ENCODE measurements at regions not wholly inside any gene's neighbourhood (a gene's known extent, or its start where the extent isn't known, plus 50 kb on each side); places are given as distances from the start of the nearest gene placed in this dataset.

DNA sequence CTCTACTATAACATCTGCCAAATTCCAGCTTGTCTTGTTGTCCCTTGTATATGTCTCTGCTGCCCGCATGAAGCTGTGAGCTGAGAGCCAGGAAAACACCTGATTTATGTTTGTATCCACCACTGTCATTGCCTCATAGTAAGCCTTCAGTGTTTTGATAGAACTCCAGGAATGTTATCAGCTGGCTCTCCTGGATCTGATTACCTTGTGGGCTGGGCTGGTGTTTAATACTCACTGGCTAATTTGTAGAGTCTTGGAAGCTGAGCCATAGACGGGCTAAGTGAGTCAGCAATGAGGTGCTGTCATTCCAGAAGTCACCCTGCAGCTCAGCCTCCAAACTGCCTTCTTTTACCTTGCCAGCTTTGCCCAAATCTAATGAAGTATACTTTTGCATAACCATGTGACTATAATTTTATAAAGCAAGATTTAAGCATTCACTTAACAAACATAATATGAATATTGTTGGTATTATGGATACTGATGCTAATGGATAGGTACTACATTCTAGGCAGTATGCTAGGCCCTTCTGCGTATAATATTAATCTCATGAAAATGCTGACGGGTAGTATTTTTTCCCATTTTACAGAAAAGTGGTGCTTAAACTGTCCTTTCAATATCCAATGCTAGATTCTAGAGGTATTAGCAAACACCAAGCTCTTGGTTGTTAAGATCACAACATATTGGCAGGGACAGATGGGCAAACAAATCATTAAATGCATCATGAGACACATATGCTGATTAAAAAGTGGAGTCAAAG lies 62.7 kb upstream of the GATA6 start:
- H3K27ac Mint-ChIP-seq, result no peak overlapping the region
- no CpG with 5 or more reads among the region's 4 CpGs for WGBS (ENCODE audit: insufficient coverage)
- Histone ChIP-seq H3K9me3 (no peaks in the 10 kb centered on the region), H3K27ac (ENCODE audit: low read length) (no peak overlapping the region), H3K4me1 (ENCODE audit: control insufficient read depth in 1 of 2, extremely low read depth in 1 of 2, insufficient read depth in 2 of 2, low read length in 2 of 2) (no peaks in the 10 kb centered on the region), H3K27me3 (replicated peaks in 1 of 2; ENCODE audit: control insufficient read depth in 2 of 2, extremely low read depth in 1 of 2, insufficient read depth in 2 of 2, low read length in 1 of 2) (no peaks in the 10 kb centered on the region), H3K4me3 (ENCODE audit: control insufficient read depth in 1 of 2, extremely low read depth in 1 of 2, low read length in 1 of 2) (no peak overlapping the region), H3K36me3 (ENCODE audit: control insufficient read depth in 2 of 2, extremely low read depth in 1 of 2, insufficient read depth in 1 of 2, low read length in 1 of 2) (no peaks in the 10 kb centered on the region)
- ATAC-seq (replicated peaks in 1 of 4) (no peak), DNase-seq (no peak)
- ChIA-PET POLR2A (no interaction called here), CTCF (no interaction called here)
- peaks cover 0 to 4% of the 10 kb centered on the region in 2 donors for H3K27me3 Mint-ChIP-seq
- H3K36me3 Mint-ChIP-seq, result no peaks in the 10 kb centered on the region
- H3K9me3 Mint-ChIP-seq, result no peaks in the 10 kb centered on the region
- peaks cover 0 to 4% (median 0%) of the 10 kb centered on the region in 3 donors for H3K4me1 Mint-ChIP-seq
- H3K4me3 Mint-ChIP-seq, result no peak overlapping the region

- WGBS (ENCODE audit: insufficient coverage), result 100% methylated on average over 1 of the region's 2 CpGs
Measured at GRCh38 chr18:22108674-22109073, 60.7 kb upstream of the GATA6 start.

GRCh38 chr18:22109535-22109934 lies 59.9 kb upstream of the GATA6 start:
- 90% methylated on average over 2 of the region's 4 CpGs for WGBS (ENCODE audit: insufficient coverage)
- Mint-ChIP-seq H3K27me3 (no peaks in the 10 kb centered on the region), H3K4me3 (no peak overlapping the region), H3K27ac (no peak overlapping the region), H3K4me1 (no peaks in the 10 kb centered on the region), H3K9me3 (no peaks in the 10 kb centered on the region), H3K36me3 (no peaks in the 10 kb centered on the region)
- Histone ChIP-seq H3K9me3 (no peaks in the 10 kb centered on the region), H3K27me3 (replicated peaks in 1 of 2; ENCODE audit: control insufficient read depth in 2 of 2, extremely low read depth in 1 of 2, insufficient read depth in 2 of 2, low read length in 1 of 2) (no peaks in the 10 kb centered on the region), H3K36me3 (ENCODE audit: control insufficient read depth in 2 of 2, extremely low read depth in 1 of 2, insufficient read depth in 1 of 2, low read length in 1 of 2) (no peaks in the 10 kb centered on the region), H3K27ac (ENCODE audit: low read length) (no peak overlapping the region), H3K4me1 (ENCODE audit: control insufficient read depth in 1 of 2, extremely low read depth in 1 of 2, insufficient read depth in 2 of 2, low read length in 2 of 2) (no peaks in the 10 kb centered on the region), H3K4me3 (ENCODE audit: control insufficient read depth in 1 of 2, extremely low read depth in 1 of 2, low read length in 1 of 2) (no peak overlapping the region)
- DNase-seq, result no peak
- CTCF ChIA-PET, result interaction anchor here in 1 of 2 donors (0.5 kb wide), 1 partner anchor 500 kb away, joined by 4 read pairs; no protein-coding TSS in a partner anchor
- POLR2A ChIA-PET, result no interaction called here
- ATAC-seq (replicated peaks in 1 of 4), result no peak

More at GRCh38 chr18:22108674-22109073, 60.7 kb upstream of the GATA6 start:
- H3K27me3 ChIP-seq (replicated peaks in 1 of 2; ENCODE audit: control insufficient read depth in 2 of 2, extremely low read depth in 1 of 2, insufficient read depth in 2 of 2, low read length in 1 of 2), result no peaks in the 10 kb centered on the region
- H3K36me3 ChIP-seq (ENCODE audit: control insufficient read depth in 2 of 2, extremely low read depth in 1 of 2, insufficient read depth in 1 of 2, low read length in 1 of 2), result no peaks in the 10 kb centered on the region
- no peaks in the 10 kb centered on the region for H3K9me3 ChIP-seq
- Mint-ChIP-seq H3K36me3 (no peaks in the 10 kb centered on the region), H3K4me3 (no peak overlapping the region), H3K4me1 (no peaks in the 10 kb centered on the region), H3K27me3 (peaks cover 0 to 4% of the 10 kb centered on the region in 2 donors), H3K9me3 (no peaks in the 10 kb centered on the region), H3K27ac (no peak overlapping the region)
- CTCF ChIA-PET, result interaction anchor here in 1 of 2 donors (0.5 kb wide), 1 partner anchor 501 kb away, joined by 4 read pairs; no protein-coding TSS in a partner anchor
- POLR2A ChIA-PET, result no interaction called here
- H3K4me1 ChIP-seq (ENCODE audit: control insufficient read depth in 1 of 2, extremely low read depth in 1 of 2, insufficient read depth in 2 of 2, low read length in 2 of 2), result no peaks in the 10 kb centered on the region
- no peak overlapping the region for H3K4me3 ChIP-seq (ENCODE audit: control insufficient read depth in 1 of 2, extremely low read depth in 1 of 2, low read length in 1 of 2)
- H3K27ac ChIP-seq (ENCODE audit: low read length), result no peak overlapping the region
- DNase-seq (no peak), ATAC-seq (replicated peaks in 1 of 4) (no peak)

GRCh38 chr18:22110461-22110924 lies 58.9 kb upstream of the GATA6 start:
- ChIA-PET CTCF (no interaction called here), POLR2A (no interaction called here)
- H3K27me3 ChIP-seq (replicated peaks in 1 of 2; ENCODE audit: control insufficient read depth in 2 of 2, extremely low read depth in 1 of 2, insufficient read depth in 2 of 2, low read length in 1 of 2), result peaks cover 0 to 2% of the 10 kb centered on the region in 2 experiments
- H3K27ac ChIP-seq (ENCODE audit: low read length), result no peak overlapping the region
- H3K4me3 Mint-ChIP-seq, result no peak overlapping the region
- no peaks in the 10 kb centered on the region for H3K36me3 ChIP-seq (ENCODE audit: control insufficient read depth in 2 of 2, extremely low read depth in 1 of 2, insufficient read depth in 1 of 2, low read length in 1 of 2)
- H3K27ac Mint-ChIP-seq, result no peak overlapping the region
- H3K4me1 Mint-ChIP-seq, result no peaks in the 10 kb centered on the region
- no peaks in the 10 kb centered on the region for H3K9me3 ChIP-seq
- H3K4me1 ChIP-seq (ENCODE audit: control insufficient read depth in 1 of 2, extremely low read depth in 1 of 2, insufficient read depth in 2 of 2, low read length in 2 of 2), result no peaks in the 10 kb centered on the region
- H3K4me3 ChIP-seq (ENCODE audit: control insufficient read depth in 1 of 2, extremely low read depth in 1 of 2, low read length in 1 of 2), result no peak overlapping the region
- ATAC-seq (replicated peaks in 1 of 4) (no peak), DNase-seq (no peak)
- H3K36me3 Mint-ChIP-seq, result no peaks in the 10 kb centered on the region
- H3K9me3 Mint-ChIP-seq, result no peaks in the 10 kb centered on the region
- H3K27me3 Mint-ChIP-seq, result no peaks in the 10 kb centered on the region
- WGBS (ENCODE audit: insufficient coverage), result 70% methylated on average over 2 of the region's 9 CpGs

GRCh38 chr18:22112215-22112614 lies 57.2 kb upstream of the GATA6 start:
- 90% methylated on average over 2 of the region's 5 CpGs for WGBS (ENCODE audit: insufficient coverage)
- Histone ChIP-seq H3K27me3 (replicated peaks in 1 of 2; ENCODE audit: control insufficient read depth in 2 of 2, extremely low read depth in 1 of 2, insufficient read depth in 2 of 2, low read length in 1 of 2) (peaks cover 0 to 2% of the 10 kb centered on the region in 2 experiments), H3K27ac (ENCODE audit: low read length) (no peak overlapping the region), H3K4me3 (ENCODE audit: control insufficient read depth in 1 of 2, extremely low read depth in 1 of 2, low read length in 1 of 2) (no peak overlapping the region), H3K4me1 (ENCODE audit: control insufficient read depth in 1 of 2, extremely low read depth in 1 of 2, insufficient read depth in 2 of 2, low read length in 2 of 2) (no peaks in the 10 kb centered on the region), H3K36me3 (ENCODE audit: control insufficient read depth in 2 of 2, extremely low read depth in 1 of 2, insufficient read depth in 1 of 2, low read length in 1 of 2) (no peaks in the 10 kb centered on the region), H3K9me3 (no peaks in the 10 kb centered on the region)
- Mint-ChIP-seq H3K4me1 (no peaks in the 10 kb centered on the region), H3K9me3 (no peaks in the 10 kb centered on the region), H3K4me3 (no peak overlapping the region), H3K27ac (no peak overlapping the region), H3K27me3 (no peaks in the 10 kb centered on the region), H3K36me3 (no peaks in the 10 kb centered on the region)
- ATAC-seq (replicated peaks in 1 of 4) (no peak), DNase-seq (no peak)
- POLR2A ChIA-PET, result no interaction called here
- CTCF ChIA-PET, result no interaction called here

- WGBS (ENCODE audit: insufficient coverage), result 70% methylated on average over 7 of the region's 9 CpGs
- DNase-seq, result no peak
- no peaks in the 10 kb centered on the region for H3K4me1 Mint-ChIP-seq
Measured at GRCh38 chr18:22113144-22113844, 56.1 kb upstream of the GATA6 start.

More at GRCh38 chr18:22113144-22113844, 56.1 kb upstream of the GATA6 start:
- Mint-ChIP-seq H3K27ac (no peak overlapping the region), H3K9me3 (no peaks in the 10 kb centered on the region), H3K4me3 (no peak overlapping the region), H3K36me3 (no peaks in the 10 kb centered on the region), H3K27me3 (no peaks in the 10 kb centered on the region)
- Histone ChIP-seq H3K4me1 (ENCODE audit: control insufficient read depth in 1 of 2, extremely low read depth in 1 of 2, insufficient read depth in 2 of 2, low read length in 2 of 2) (no peaks in the 10 kb centered on the region), H3K27me3 (replicated peaks in 1 of 2; ENCODE audit: control insufficient read depth in 2 of 2, extremely low read depth in 1 of 2, insufficient read depth in 2 of 2, low read length in 1 of 2) (peaks cover 0 to 2% of the 10 kb centered on the region in 2 experiments), H3K27ac (ENCODE audit: low read length) (no peak overlapping the region), H3K9me3 (no peaks in the 10 kb centered on the region), H3K36me3 (ENCODE audit: control insufficient read depth in 2 of 2, extremely low read depth in 1 of 2, insufficient read depth in 1 of 2, low read length in 1 of 2) (no peaks in the 10 kb centered on the region), H3K4me3 (ENCODE audit: control insufficient read depth in 1 of 2, extremely low read depth in 1 of 2, low read length in 1 of 2) (no peak overlapping the region)
- ChIA-PET CTCF (no interaction called here), POLR2A (no interaction called here)
- ATAC-seq (replicated peaks in 1 of 4), result no peak
